GM18517 (cell line): ENCODE measurements at regions not wholly inside any gene's neighbourhood (a gene's known extent, or its start where the extent isn't known, plus 50 kb on each side); places are given as distances from the start of the nearest gene placed in this dataset.

Source experiments
- ATAC-seq: cut with Tn5 transposase; IDR thresholded peaks from one replicate; pipeline ENCODE4 v1.9.1; 2021; ENCODE audit warnings: mild to moderate bottlenecking, moderate library complexity; ENCODE audit not compliant: unreplicated experiment

DNA sequence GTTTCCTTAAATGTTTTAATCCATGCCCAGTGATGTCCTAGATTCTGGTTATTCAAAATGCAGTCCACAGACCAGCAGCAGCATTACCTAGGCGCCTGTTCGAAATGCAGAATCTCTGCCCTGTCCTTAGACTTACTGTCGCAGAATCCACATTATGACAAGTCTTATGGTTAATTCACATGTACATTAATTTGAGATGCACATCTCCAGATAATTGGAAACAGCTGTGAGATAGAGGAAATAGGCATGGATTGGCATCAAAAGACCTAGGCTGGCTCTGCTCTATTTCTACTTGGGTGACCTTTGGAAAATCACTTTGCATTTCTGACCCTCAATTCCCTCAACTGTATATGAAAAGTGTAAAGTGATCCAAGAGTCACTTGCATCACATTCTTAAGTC is 700.7 kb downstream of the DIAPH3 start:
- no peak for ATAC-seq

DNA sequence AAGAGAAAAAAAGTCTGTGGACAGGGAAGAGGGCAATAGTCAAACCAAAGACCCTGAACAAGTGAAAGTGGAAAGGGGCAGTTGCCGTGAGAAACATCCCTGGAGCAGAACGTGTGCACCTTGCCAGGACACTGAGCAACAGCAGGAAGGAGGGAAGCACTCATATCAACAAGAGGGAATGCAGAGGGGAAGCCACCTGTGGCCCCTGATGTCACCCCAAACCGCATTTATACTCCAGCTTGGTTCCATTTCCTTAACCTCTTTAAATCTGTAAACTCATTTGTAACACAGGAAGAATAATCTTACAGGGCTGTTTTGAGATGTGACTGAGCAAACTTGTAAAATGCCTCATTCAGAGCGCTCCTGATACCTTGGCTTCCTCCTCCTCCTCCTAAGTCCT is 698.8 kb downstream of the DIAPH3 start:
- ATAC-seq, result no peak

DNA sequence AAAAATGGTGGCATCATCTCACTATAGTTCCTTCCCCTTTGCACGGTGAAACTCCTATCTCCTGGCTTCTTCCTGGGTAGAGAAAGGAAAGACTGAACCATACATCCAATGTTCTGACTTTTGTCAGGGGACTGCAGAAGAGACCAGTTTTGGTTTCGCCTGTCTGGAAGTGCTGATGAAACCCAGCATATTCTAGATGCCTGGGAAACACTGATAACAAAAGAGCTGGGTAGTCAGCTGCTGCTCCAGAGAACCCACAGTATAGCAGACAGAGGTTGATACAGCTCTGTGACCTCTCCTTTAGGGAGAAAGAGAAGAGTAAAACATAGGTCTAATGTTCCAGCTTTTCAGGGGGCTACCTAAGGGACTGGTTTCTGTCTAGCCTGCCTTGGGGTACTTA is 695.3 kb downstream of the DIAPH3 start:
- no peak for ATAC-seq

DNA sequence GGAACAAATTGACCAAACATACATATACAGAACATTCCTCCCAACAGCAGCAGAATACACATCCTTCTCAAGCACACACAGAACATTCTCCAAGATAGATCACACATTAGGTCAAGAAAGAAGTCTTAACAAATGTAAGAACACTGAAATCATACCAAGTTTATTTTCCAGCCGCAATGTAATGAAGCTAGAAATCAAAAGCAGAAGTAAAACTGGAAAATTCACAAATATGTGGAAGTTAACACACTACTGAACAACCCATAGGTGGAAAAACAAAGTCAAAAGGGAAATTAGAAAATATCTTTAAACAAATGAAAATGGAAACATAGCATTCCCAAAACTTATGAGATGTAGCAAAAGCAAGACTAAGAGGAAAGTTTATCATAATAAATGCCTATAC is 692.6 kb downstream of the DIAPH3 start:
- ATAC-seq, result no peak

DNA sequence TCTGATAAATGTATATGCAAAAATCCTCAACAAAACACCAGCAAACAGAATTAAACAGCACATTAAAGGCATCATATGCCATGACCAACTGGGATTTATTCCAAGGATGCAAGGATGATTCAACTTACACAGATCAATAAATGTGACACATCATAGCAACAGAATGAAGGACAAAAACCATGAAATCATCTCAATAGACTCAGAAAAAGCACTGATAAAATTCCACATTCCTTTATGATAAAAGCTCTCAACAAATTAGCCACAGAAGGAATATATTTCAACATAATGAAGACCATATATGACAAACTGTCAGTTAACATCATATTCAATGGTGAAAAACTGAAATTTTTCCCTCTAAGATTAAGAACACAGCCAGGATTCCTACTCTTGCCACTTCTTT is 691.6 kb downstream of the DIAPH3 start:
- ATAC-seq, result no peak

DNA sequence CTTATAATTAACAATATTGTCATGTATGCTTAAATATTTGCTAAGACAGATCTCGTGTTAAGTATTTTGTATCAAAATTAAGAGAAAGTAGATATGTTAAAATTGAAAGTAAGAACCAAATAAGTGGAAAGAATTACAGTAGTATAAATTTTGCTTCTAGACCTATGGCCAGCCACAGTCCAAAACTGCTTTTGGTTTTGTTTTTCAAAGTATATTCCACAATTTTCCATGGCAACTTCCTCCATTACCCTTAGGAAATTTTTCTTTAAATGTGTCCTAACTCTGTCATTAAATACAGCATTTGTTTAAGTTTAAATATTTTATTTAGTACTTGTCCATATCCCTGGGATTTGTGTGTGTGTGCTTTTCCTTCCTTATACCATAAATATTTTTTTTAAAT is 689.0 kb downstream of the DIAPH3 start:
- no peak for ATAC-seq

DNA sequence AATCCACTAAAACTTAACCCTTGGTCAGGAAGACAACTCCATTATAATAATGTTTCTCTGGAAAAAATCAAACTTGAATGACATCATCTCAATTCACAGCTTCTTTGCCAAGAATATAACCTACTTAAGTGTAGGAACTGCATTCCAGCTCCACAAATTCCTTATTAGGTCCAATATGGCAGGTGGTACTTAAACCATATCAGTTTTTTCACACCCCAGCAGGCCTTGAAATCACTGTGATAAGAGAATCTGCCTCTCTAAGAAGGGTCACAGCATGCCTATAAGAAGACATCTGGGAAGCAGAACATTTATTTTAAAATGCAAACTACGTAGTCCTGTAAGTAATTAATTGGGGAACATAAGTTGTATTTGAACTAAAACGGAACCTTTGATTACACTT is 687.8 kb downstream of the DIAPH3 start:
- no peak for ATAC-seq

DNA sequence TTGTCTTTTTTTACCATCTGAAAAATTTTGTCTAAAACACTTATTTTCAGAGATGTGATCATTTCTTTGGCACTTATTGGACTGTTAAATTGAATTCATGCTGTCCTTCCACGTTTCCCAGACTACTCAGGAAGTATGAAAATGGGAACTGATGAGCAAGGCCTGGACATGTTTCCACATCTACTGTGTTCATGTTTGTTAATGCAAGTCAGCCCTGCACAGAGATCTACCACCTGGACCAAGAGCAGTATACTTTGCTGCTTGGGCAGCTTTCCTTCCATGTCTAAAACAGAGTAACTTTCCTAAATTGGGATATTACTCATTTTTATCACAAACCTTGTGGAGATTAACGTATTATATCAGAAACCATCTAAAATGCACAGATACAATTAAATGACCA is 687.4 kb downstream of the DIAPH3 start:
- ATAC-seq, result no peak

DNA sequence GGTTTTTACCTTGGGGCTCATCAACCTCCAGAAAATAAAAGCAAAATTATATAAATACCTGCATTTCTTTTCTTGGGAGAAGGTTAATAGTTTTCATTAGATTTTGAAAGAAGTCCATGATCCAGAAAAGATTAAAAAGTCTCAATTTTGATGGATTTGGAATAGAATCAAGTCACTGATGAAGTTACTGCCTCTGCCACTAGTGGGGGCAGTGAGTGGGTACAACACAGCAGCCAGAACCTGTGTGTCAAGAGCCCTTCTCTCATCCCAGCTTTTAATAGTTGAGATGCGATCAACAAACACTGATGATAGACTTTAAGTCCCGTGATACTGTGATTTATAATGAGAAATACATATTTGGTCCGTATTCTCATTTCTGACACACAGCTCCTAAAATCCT is 686.7 kb downstream of the DIAPH3 start:
- ATAC-seq, result no peak

DNA sequence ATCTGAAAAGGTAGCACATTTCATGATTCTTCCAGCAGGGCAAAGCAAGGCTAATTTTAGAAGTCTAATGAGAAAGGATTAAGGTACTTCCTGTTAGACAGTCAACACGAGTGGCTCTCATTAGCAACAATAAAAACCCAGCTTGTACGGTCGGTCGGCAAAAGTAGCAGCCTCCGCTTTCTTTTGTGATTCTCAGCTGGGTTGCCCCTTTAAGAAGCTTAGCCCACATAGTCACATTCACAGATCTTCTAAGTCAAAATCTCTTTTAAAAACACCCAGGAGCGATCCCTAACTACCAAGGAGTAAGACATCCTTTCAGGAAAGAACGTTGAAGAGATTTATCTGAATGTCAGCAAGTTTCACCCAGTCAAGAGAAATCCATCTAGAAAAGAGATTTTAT is 684.8 kb downstream of the DIAPH3 start:
- ATAC-seq, result no peak

DNA sequence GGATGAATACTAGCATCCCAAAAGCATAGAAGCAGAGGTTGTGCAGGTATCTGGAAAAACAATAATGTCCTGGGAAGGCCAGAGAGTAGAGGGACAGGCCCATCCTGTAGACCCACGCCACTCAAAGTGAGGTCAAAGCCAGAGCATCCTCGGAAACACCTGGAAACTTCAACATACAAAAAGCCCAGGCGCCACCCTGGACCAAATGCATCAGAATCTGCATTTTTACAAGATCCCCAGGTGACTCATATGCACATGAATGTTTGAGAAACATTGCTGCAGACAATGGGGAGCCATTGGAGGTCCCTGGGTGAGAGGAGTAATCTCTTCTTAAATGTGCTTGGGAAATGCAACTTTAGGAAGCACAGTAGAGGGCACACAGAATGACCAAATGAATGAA is 684.1 kb downstream of the DIAPH3 start:
- ATAC-seq, result no peak

DNA sequence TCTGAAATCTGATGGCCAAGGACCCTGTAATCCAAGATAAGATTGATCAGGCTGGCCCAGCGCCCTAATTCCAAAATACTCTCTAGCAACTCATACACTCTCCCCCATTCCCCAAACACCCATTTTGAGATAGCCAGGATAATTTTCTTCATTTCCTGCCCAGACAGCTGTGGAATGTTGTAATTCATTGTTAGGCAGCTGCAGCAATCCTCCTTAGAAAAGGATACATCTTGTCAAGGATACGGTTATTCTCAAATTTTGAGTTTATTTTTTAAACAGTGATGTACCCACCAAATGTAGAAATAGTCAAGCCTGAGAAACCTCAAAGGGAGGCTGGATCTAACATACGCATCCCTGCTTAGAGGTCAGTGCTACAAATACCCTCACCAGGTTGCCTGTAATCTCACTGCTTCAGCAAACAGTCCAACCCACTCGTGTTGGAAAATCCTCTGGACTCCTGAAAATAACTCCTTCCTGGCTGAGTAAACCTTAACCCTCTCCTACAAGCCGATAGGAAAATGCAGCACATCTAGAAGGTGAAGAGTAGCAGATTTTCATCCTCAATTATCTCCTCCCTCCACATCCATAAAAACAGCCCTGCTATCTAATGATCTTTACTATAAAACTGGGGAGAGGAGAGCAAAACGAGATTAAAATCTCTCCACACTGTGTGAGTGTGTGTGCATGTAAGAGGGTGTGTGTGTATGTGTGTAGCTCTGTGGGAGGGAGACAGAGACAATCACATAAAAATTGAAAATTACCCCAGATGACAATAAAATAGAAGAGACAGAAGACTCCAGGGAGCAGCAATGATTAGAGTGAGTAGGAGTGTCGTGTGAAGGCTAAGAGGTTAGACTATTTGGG is 683.1 kb downstream of the DIAPH3 start:
- ATAC-seq, result no peak

DNA sequence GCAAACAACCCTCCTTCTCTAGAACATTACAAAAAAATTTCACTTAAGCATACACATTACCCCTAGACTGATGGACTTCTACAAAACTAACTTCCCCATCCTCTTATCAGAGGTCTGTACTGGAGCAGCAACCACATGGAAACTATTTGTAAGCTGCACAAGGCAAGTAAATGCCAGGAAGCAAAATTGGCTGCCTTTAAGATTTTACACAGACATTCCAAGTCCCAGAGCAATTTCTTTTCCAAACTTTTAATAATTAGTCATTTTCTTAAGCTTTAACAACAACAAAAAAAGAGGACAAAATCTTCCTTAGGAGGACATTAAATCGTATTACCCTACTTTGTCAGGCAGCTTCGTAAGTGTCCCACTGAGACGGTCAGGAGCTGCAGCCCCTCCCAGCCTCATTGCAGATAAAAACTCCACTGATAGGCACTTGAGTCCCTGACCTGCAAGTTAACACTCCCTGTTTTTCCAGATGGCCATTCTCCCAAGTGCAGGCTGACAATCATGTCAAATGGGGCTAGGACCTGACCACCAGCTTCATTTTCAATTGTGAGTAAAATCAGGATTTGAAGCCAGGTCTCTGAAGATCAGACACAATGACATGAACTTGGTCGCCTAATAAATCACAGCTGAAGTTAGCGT is 680.1 kb downstream of the DIAPH3 start:
- ATAC-seq, result no peak

DNA sequence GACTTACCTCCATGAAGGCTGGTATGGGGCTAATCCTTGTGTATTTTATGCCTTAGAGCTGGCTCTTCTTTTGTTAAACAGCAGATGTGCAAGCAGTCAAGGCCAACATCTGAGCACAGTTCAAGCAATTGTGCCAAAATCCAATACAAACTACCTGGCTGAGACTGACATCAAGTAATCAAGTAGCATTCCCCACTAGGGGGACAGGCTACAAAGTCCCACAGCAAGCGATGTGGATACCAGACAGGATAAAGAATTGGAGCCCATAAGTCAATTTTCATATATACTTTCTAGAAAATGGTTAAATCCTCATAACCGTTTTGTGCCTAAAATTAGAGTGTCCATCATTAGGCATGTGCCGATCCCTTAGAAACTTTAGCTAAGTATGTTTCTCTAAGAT is 675.8 kb downstream of the DIAPH3 start:
- ATAC-seq, result no peak

DNA sequence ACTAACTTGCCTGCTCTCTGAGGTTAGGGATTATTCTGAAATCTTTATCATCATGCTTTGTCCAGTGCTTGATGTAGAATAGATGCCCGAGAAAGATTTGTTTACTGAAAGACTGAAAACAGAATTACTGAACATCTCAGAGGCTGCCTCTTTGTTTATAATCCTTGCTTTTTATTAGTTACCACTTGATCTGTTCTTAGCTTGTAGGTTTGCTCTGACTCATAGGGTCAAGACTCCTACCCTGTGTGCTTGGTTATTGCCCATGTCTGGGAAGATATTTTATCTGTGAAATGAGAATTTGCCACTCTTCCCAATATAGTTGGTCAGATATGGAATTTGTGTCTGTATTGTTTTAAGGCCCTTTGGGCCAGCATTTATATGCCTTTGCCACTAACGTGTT is 675.3 kb downstream of the DIAPH3 start:
- no peak for ATAC-seq

DNA sequence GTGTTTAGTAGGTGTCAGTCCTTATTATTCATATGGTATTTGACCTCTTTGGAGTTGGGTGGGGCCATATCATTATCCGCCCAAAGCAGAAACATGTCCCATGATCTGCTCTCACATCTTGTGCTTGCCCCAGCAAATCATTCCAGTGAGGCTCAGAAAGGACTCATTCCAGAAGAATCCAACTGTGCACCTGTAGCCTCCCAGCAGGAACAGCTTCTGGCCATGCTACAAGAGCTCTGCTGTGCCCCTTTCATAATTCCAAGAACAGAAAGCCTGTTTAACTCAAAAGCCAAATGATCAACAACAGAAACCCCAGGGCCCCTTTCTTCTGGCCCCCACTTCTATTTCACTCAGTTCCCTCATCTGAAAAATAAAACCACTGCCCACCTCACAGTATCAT is 673.1 kb downstream of the DIAPH3 start:
- no peak for ATAC-seq

DNA sequence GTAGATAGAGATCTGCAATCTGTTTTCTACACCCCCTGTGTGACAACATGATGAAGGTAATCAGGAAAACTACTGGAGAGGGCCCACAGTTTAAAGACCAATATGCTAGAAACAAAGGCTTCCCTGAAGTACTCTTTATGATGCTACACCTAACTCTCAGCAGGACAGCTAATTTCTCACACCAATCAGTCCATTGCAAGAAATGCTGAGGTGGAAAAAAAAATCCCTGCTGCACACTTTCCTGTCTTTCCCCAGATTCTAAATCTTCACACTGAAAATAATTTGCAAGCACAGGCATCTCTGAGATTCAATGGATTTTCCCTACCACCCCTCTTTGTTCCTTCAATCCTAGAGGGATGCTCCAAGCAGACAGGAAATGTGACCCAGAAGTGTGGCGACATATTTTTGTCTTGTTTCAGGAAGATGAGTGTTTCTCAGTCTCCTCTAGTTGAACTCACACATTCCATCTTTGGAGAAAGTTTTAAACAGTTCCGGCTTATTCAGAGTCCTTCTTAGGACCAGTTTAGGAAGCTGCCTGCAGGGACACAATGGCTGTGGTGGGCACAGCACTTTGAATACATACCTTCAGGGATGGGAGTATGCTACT is 671.6 kb downstream of the DIAPH3 start:
- no peak for ATAC-seq

DNA sequence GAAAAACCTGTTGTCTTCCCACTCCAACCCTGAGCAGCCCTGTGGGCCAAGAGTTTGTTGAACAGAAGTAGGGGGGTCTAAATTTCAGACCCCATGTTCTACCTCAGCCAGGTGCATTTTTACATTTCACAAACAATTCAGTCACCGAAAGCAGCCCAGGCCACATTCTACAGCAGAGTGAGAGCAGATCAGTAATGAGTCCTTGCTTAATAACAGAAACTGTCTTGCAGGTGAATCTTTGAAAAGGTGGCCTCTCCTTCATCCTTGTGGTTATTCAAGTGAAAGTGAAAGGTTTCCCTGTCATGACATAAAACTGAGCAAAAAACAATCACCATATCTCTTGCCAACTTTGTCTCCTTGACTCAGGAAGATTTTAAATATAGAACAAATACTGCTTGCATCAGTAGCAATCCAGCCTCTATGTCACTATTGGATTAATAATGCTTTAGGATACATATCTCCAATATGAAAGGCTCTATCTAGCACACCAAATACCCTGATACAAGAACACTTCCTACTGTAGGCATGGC is 670.2 kb downstream of the DIAPH3 start:
- no peak for ATAC-seq

DNA sequence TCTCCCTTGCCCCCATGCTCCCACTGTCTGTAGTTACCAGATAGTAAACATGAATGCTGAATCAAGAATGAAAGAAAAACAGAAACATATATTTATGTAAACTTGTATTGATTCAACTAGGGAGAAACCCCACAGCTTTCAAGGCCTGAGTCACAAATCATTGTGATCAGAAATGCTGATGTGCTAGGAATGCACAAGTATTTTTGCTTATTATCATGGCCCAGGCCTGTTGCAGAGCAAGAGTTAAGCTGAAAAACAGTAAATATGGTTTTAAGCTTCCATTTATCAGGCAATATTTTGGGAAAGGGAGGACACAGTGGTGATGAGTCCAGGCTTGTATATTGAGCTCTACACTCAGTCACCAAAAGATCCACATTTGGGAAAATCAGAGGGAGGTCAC is 669.6 kb downstream of the DIAPH3 start:
- ATAC-seq, result no peak

DNA sequence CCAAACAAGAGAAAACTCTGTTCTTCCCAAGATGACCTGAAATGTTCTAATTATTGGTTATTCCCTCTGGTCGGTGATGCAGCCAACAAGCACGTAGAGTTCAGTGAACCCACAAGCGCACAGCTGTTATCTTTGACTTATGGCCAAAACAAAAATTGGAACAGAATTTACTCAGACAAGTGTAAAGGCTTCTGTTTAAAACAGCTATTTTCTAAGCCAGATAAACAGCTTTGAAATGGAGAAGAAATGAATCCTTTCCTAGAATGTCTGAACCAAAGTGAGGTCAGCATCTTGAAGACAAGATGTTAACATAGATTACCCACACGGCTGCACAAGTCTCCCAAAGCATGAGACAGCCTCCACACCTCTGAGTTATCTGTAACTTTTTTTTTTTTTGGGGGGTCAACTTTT is 669.2 kb downstream of the DIAPH3 start:
- no peak for ATAC-seq

DNA sequence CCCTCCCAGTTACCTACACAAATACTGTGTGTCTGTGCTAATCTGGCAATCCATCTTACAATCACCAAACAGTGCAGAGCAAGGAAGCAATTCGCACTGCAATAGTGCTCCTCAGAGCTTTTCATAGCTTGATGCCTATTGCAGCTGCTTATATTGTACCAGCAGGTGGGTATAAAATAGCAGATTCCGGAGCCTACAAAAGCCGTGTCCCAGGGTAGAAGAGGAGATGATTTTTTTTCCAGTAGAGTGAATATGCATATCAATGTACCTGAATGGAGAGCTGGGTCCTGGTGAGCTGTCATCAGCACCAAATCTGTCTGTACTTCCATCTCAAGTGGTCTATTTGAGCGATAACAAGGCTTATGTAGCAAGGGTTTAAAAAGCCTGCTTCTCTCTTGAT is 668.4 kb downstream of the DIAPH3 start:
- ATAC-seq, result no peak

DNA sequence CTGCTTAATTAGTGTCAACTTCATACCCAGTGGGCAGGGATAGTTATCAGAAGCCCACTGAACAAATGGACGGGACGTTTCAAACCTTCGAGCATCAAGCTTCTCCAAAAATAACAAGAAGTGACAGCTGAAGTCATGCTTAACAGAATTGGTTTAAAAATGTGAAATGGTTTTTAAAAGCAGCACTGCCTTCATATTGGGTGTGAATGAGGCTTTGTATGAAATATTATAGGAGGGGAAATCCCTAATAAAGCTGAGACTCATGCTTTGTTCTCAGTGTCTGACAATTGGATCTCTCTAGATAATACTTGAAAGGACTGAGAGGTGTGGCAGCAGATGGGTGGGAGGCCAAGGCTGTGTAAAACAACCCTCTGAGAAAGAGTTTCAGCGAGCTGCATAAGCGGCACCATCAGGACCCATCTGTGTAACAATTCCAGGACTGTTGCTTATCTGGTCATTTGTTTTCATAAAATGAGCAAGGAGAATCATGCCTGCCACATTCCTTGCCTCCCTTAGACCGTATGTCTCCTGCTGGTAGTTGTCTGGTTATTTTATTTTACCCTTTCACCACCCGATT is 667.7 kb downstream of the DIAPH3 start:
- no peak for ATAC-seq
